Lower leg skin (tissue), 4 donors: ENCODE measurements at regions not wholly inside any gene's neighbourhood (a gene's known extent, or its start where the extent isn't known, plus 50 kb on each side); places are given as distances from the start of the nearest gene placed in this dataset.

Experiments
- DNase-seq, 2 donors: peaks; one replicate each; pipeline ENCODE4 v3.0.0-alpha.2; 2019; ENCODE audit warnings: low spot score in 2 of 2
- H3K4me3 ChIP-seq: fragments of 200-600 bp; sonication (generic); 2 replicates; pipeline ENCODE4 v1.5.1; 2017; ENCODE audit warnings: mild to moderate bottlenecking, low read depth; ENCODE audit not compliant: poor library complexity, severe bottlenecking
- POLR2A ChIP-seq, 2 donors: fragments of 450-650 bp; IDR thresholded peaks; one replicate each; pipeline ENCODE4 v1.6.1; 2016 to 2017; ENCODE audit warnings: antibody characterized with exemption in 2 of 2, mild to moderate bottlenecking in 1 of 2, moderate library complexity in 1 of 2
- WGBS, 2 donors: methylation state at CpG; one replicate each; pipeline ENCODE4 v1.1.5; 2018; 5-methylcytosine and 5-hydroxymethylcytosine counted together
- intact Hi-C: fragments of 100-400 bp; cut with DNase I; formaldehyde crosslinking; loops from one replicate; pipeline ENCODE4 v1.15.0; 2023; ENCODE audit warnings: low total_unique reads
- TF ChIP-seq, protein P1 (sequence below), 3 donors: fragments of 450-650 bp; IDR thresholded peaks; one replicate each; pipeline ENCODE4 v1.5.1; 2016; ENCODE audit warnings: antibody characterized with exemption in 3 of 3, mild to moderate bottlenecking in 3 of 3, moderate library complexity in 2 of 3

GRCh38 chr6:54037277-54037779, 73.9 kb upstream of the MLIP start:
- H3K4me3 ChIP-seq = no peak overlapping the region
- intact Hi-C loops = no loop called here
- no peak for DNase-seq
- TF ChIP-seq, protein P1, sequence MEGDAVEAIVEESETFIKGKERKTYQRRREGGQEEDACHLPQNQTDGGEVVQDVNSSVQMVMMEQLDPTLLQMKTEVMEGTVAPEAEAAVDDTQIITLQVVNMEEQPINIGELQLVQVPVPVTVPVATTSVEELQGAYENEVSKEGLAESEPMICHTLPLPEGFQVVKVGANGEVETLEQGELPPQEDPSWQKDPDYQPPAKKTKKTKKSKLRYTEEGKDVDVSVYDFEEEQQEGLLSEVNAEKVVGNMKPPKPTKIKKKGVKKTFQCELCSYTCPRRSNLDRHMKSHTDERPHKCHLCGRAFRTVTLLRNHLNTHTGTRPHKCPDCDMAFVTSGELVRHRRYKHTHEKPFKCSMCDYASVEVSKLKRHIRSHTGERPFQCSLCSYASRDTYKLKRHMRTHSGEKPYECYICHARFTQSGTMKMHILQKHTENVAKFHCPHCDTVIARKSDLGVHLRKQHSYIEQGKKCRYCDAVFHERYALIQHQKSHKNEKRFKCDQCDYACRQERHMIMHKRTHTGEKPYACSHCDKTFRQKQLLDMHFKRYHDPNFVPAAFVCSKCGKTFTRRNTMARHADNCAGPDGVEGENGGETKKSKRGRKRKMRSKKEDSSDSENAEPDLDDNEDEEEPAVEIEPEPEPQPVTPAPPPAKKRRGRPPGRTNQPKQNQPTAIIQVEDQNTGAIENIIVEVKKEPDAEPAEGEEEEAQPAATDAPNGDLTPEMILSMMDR (IDR thresholded peaks at IDR 0.05) = no peak

DNA sequence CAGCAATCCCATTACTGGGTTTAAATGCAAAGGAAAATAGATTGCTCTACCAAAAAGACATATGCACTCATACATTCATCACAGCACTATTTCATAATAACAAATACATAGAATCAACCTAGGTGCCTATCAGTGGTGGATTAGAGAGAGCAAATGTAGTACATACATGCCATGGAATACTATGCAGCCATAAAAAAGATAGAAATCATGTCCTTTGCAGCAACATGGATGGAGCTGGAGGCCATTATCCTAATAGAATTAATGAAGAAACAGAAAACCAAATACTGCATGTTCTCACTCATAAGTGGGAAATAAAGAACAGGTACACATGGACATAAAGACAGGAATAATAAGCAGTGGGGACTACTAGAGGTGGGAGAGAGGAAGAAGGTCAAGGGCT, 70.7 kb upstream of the MLIP start:
- intact Hi-C loops = no loop called here
- DNase-seq = no peak
- no peak overlapping the region for H3K4me3 ChIP-seq
- TF ChIP-seq, protein P1 (IDR thresholded peaks at IDR 0.05) = no peak
- no peak for TF ChIP-seq POLR2A (IDR thresholded peaks at IDR 0.05)

DNA sequence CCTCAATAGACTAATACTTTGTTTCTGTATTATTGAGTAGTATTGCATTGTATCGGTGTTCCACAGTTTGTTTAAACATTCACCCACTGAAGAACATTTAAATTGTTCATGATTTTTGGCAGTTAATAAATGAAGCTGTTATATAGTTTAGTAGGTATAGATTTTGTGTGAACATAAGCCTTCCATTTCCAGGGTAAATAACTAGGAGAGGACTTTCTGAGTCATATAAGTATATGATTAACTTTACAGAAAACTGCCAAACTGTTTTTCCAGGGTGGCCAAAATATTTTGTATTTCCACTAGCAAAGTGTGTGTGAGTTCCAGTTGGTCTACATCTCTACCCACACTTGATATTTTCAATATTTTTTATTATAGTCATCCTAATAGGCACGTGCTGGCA, 70.0 kb upstream of the MLIP start:
- intact Hi-C loops = no loop called here
- no peak for DNase-seq
- TF ChIP-seq, protein P1 (IDR thresholded peaks at IDR 0.05) = no peak
- no peak for TF ChIP-seq POLR2A (IDR thresholded peaks at IDR 0.05)
- 86 to 92% methylated on average over 2 of the region's 2 CpGs for WGBS, 2 donors
- H3K4me3 ChIP-seq = no peak overlapping the region

DNA sequence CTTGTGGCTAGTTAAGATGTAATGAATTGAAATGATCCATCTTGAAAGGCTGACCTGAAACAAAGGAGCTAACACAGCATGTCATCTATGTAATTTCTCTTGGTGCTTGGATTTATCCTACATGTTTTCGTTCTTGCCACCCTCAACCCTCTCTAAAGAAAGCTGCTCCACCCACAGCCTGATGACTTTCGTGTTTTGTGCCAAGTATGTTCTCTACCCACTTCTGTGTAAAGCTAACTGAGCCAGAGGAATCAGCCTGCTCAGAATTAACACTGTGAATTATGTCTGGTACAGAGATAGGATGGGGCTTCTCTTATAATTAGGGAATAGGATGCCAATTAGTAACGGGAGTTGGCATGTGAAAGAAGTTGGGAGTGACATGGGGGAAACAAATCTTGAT, 67.9 kb upstream of the MLIP start:
- no peak for DNase-seq
- intact Hi-C loops = no loop called here
- TF ChIP-seq POLR2A (IDR thresholded peaks at IDR 0.05) = no peak
- TF ChIP-seq, protein P1 (IDR thresholded peaks at IDR 0.05) = no peak
- WGBS, 2 donors = 39 to 53% methylated on average over 3 of the region's 3 CpGs
- H3K4me3 ChIP-seq = no peak overlapping the region

DNA sequence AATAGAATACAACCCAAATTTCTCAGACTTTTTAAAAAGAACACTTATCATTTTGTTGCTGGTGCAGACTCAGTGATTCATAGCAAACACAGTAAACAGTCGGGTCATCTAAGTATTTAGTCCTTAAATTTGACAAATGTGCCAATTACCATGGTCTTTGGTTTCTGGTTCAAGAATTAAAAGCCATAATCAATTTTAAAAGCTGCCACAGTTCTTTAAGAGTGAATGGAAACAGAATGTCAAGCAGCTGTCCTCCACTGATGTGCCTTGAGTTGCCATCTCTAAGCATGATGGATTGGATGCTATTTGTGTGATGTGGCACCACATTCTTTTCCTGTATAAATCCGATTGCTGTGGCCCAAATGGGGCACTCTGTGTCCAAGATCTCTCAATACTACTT, 67.2 kb upstream of the MLIP start:
- no peak overlapping the region for H3K4me3 ChIP-seq
- intact Hi-C loops = no loop called here
- DNase-seq = no peak
- TF ChIP-seq, protein P1 (IDR thresholded peaks at IDR 0.05) = no peak
- no peak for TF ChIP-seq POLR2A (IDR thresholded peaks at IDR 0.05)
- WGBS, 2 donors = 78 to 82% methylated on average over 2 of the region's 2 CpGs

DNA sequence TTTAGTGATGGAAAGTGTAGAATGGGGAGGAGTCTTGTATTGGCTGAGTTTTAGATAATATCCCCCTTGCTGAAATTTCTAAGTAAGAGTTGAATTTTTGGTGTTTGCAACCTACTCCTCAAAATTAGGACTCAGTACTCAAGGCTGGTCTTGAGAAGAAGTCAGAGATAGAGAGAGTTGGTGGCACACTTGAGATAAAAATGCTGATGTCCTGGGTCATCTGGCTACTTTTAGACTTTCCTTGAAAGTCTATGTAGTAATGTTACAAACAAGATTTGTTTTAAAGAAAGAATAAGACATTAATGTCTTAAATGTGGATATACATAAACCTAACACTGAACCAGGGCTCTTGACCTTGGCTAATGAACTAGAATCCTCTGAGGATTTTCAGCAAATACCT, 62.5 kb upstream of the MLIP start:
- H3K4me3 ChIP-seq = no peak overlapping the region
- DNase-seq = no peak
- TF ChIP-seq POLR2A (IDR thresholded peaks at IDR 0.05) = no peak
- TF ChIP-seq, protein P1 (IDR thresholded peaks at IDR 0.05) = no peak
- intact Hi-C loops = no loop called here
